ENCODE measurements at regions not wholly inside any gene's neighbourhood (a gene's known extent, or its start where the extent isn't known, plus 50 kb on each side); places are given as distances from the start of the nearest gene placed in this dataset.

- TF ChIP-seq POLR2A (IDR thresholded peaks at IDR 0.05) (no peak), CTCF (IDR thresholded peaks at IDR 0.05) (no peak)
- peaks cover 0 to 9% (median 0%) of the 10 kb centered on the region in 3 donors for H3K9me3 ChIP-seq
- H3K36me3 ChIP-seq = no peaks in the 10 kb centered on the region
- no peaks in the 10 kb centered on the region for H3K27me3 ChIP-seq
- H3K4me1 ChIP-seq = no peaks in the 10 kb centered on the region
- intact Hi-C loops (cut with DNase I) = no loop called here
- no peak overlapping the region for H3K4me3 ChIP-seq
- no peak overlapping the region for H3K27ac ChIP-seq
- 45 to 75% methylated on average over 9 of the region's 9 CpGs for WGBS, 2 donors
- DNase-seq = no peak
These were observed 124.7 kb downstream of the SAMD5 start for GRCh38 chr6:147633191-147633590.

- Histone ChIP-seq H3K9me3 (peaks cover 0 to 9% (median 0%) of the 10 kb centered on the region in 3 donors), H3K27ac (no peak overlapping the region), H3K36me3 (no peaks in the 10 kb centered on the region), H3K4me1 (no peaks in the 10 kb centered on the region), H3K4me3 (no peak overlapping the region), H3K27me3 (peaks cover 0 to 3% (median 0%) of the 10 kb centered on the region in 4 donors)
- DNase-seq = no peak
- TF ChIP-seq POLR2A (IDR thresholded peaks at IDR 0.05) = no peak
- TF ChIP-seq CTCF (IDR thresholded peaks at IDR 0.05) = no peak
- intact Hi-C loops (cut with DNase I) = no loop called here
- WGBS, 2 donors = 79 to 87% methylated on average over 6 of the region's 6 CpGs
These were observed 129.2 kb downstream of the SAMD5 start for GRCh38 chr6:147637620-147638195.

- no peaks in the 10 kb centered on the region for H3K4me1 ChIP-seq
- H3K36me3 ChIP-seq = no peaks in the 10 kb centered on the region
- 69 to 80% methylated on average over 3 of the region's 3 CpGs for WGBS, 2 donors
- H3K27ac ChIP-seq = no peak overlapping the region
- peaks cover 0 to 3% (median 0%) of the 10 kb centered on the region in 4 donors for H3K27me3 ChIP-seq
- intact Hi-C loops (cut with DNase I) = no loop called here
- H3K9me3 ChIP-seq = peaks cover 0 to 5% (median 0%) of the 10 kb centered on the region in 3 donors
- H3K4me3 ChIP-seq = no peak overlapping the region
- TF ChIP-seq CTCF (IDR thresholded peaks at IDR 0.05) (no peak), POLR2A (IDR thresholded peaks at IDR 0.05) (no peak)
- no peak for DNase-seq
These were observed 130.8 kb downstream of the SAMD5 start for GRCh38 chr6:147639279-147639678.

- Histone ChIP-seq H3K9me3 (no peaks in the 10 kb centered on the region), H3K27me3 (peaks cover 0 to 3% (median 0%) of the 10 kb centered on the region in 4 donors), H3K4me1 (no peaks in the 10 kb centered on the region), H3K4me3 (no peak overlapping the region), H3K36me3 (no peaks in the 10 kb centered on the region), H3K27ac (no peak overlapping the region)
- intact Hi-C loops (cut with DNase I) = no loop called here
- no peak for TF ChIP-seq POLR2A (IDR thresholded peaks at IDR 0.05)
- no peak for TF ChIP-seq CTCF (IDR thresholded peaks at IDR 0.05)
- 15 to 31% methylated on average over 1 of the region's 1 CpG for WGBS, 2 donors
- no peak for DNase-seq
These were observed 132.1 kb downstream of the SAMD5 start for GRCh38 chr6:147640606-147641005.

GRCh38 chr6:147641511-147641910, 133.0 kb downstream of the SAMD5 start:
- Histone ChIP-seq H3K27ac (no peak overlapping the region), H3K4me1 (no peaks in the 10 kb centered on the region), H3K4me3 (no peak overlapping the region), H3K9me3 (no peaks in the 10 kb centered on the region), H3K36me3 (no peaks in the 10 kb centered on the region), H3K27me3 (peaks cover 0 to 3% (median 0%) of the 10 kb centered on the region in 4 donors)
- intact Hi-C loops (cut with DNase I) = no loop called here
- 52 to 64% methylated on average over 3 of the region's 3 CpGs for WGBS, 2 donors
- DNase-seq = no peak
- TF ChIP-seq POLR2A (IDR thresholded peaks at IDR 0.05) (no peak), CTCF (IDR thresholded peaks at IDR 0.05) (no peak)

All from esophagus squamous epithelium (tissue), 5 donors.